Cardiac muscle cell (in vitro differentiated cells and primary cell): ENCODE measurements at regions not wholly inside any gene's neighbourhood (a gene's known extent, or its start where the extent isn't known, plus 50 kb on each side); places are given as distances from the start of the nearest gene placed in this dataset.

ENCODE experiments used
- DNase-seq, 2 donors: peaks; one replicate each; pipeline versions ENCODE4 v3.0.0 to v3.0.0-alpha.2; 2010 to 2017; ENCODE audit warnings: low read depth in 1 of 2, low spot score in 1 of 2
- H3K27ac ChIP-seq: fragments of 200-600 bp; sonication (generic); 2 replicates; pipeline ENCODE4 v1.5.1; 2016
- H3K27me3 ChIP-seq: fragments of 200-600 bp; sonication (generic); 2 replicates; pipeline ENCODE4 v1.6.0; 2016; ENCODE audit warnings: control low read depth
- H3K36me3 ChIP-seq: fragments of 200-600 bp; sonication (generic); 2 replicates; pipeline ENCODE4 v1.5.1; 2016; ENCODE audit warnings: control low read depth
- H3K4me1 ChIP-seq: fragments of 200-600 bp; sonication (generic); 2 replicates; pipeline ENCODE4 v1.8.1; 2017; ENCODE audit warnings: low read depth, mild to moderate bottlenecking, mixed run types
- H3K4me3 ChIP-seq: fragments of 200-600 bp; sonication (generic); 2 replicates; pipeline ENCODE4 v1.5.1; 2016; ENCODE audit warnings: mild to moderate bottlenecking
- H3K9me3 ChIP-seq: fragments of 200-600 bp; sonication (generic); 2 replicates; pipeline ENCODE4 v1.5.1; 2017; ENCODE audit warnings: low read depth, mild to moderate bottlenecking, control low read depth
- TF ChIP-seq, protein P1 (sequence below): IDR thresholded peaks from 2 replicates; pipeline ENCODE4 v1.5.1; 2012; ENCODE audit warnings: low read depth, mild to moderate bottlenecking, low read length

DNA sequence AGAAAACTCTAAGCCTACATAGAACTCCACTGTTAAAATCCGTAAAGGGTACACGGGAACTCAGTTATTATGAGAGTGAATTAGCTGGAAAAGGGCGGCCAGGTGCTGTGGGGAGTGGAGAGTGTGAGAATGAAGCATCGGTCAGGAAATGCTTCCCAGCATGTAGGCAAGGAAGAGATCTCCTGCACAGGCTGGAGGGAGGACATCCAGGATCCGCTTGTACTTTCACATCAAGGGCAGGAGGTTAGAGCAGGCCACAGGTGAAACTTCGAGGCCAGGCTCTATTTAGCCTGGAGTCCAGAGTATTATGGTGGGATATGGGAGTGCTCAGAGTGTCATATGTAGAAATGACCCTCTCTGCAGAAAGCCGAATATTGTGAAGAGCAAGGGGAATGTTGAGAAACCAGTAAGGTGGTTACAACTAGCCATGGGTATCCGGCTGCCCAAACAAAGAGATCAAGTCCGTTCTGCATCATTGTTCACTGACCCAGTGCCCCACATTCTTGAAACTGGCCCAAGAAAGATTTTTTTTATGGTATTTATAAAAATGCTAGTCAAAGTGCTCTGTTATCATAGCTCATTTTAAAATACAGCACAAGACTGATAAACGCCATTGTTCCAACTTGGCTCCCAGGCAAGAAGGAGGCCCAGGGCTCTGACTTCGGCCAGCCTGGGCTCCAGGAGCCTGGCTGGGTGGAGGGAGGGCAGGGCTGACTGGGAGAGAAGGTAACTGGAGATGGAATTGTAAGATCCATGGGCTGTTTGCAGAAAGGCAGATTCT is 79.4 kb upstream of the HIF1A start:
- DNase-seq: peak in 1 of 2 donors; percentile 89
- Histone ChIP-seq H3K27ac (no peak overlapping the region), H3K36me3 (no peaks in the 10 kb centered on the region), H3K4me3 (no peak overlapping the region), H3K27me3 (no peaks in the 10 kb centered on the region), H3K4me1 (peaks cover 3% of the 10 kb centered on the region), H3K9me3 (no peaks in the 10 kb centered on the region)
- TF ChIP-seq, protein P1, sequence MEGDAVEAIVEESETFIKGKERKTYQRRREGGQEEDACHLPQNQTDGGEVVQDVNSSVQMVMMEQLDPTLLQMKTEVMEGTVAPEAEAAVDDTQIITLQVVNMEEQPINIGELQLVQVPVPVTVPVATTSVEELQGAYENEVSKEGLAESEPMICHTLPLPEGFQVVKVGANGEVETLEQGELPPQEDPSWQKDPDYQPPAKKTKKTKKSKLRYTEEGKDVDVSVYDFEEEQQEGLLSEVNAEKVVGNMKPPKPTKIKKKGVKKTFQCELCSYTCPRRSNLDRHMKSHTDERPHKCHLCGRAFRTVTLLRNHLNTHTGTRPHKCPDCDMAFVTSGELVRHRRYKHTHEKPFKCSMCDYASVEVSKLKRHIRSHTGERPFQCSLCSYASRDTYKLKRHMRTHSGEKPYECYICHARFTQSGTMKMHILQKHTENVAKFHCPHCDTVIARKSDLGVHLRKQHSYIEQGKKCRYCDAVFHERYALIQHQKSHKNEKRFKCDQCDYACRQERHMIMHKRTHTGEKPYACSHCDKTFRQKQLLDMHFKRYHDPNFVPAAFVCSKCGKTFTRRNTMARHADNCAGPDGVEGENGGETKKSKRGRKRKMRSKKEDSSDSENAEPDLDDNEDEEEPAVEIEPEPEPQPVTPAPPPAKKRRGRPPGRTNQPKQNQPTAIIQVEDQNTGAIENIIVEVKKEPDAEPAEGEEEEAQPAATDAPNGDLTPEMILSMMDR: no peak

DNA sequence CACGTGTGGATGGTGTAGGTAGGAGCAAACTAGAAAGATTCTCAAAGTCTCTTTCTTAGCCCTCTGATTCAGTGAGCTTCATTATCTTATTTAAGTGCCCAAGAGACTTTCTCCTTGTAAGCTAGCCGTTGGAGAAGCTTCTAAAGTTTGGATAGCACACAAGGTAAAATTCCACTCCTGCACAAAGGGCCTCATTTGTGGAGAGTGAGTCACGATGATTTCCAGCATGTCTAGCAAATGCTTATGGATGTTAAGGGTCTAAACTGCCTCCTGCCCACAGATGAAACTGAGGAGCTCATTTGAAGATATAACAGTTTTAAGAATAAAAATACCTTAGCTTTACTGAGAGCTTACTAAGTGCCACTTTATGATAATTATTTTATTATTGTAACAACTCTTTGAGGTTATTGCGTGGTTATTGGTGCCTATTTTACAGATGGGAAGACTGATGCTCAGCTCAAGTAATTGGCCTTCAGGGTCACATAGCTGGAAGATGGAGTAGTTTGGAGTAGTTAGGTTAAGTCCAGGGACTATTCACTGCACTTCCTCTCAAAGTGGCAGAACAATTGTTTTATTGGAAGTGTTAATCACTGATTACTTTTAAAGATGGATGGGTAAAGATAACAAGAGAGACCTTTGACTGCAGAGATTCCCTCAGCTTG is 78.7 kb upstream of the HIF1A start:
- Histone ChIP-seq H3K27me3 (no peaks in the 10 kb centered on the region), H3K36me3 (no peaks in the 10 kb centered on the region), H3K27ac (no peak overlapping the region), H3K4me3 (no peak overlapping the region), H3K9me3 (no peaks in the 10 kb centered on the region), H3K4me1 (peaks cover 3% of the 10 kb centered on the region)
- DNase-seq: peak in 1 of 2 donors; percentile 83
- TF ChIP-seq, protein P1: no peak

DNA sequence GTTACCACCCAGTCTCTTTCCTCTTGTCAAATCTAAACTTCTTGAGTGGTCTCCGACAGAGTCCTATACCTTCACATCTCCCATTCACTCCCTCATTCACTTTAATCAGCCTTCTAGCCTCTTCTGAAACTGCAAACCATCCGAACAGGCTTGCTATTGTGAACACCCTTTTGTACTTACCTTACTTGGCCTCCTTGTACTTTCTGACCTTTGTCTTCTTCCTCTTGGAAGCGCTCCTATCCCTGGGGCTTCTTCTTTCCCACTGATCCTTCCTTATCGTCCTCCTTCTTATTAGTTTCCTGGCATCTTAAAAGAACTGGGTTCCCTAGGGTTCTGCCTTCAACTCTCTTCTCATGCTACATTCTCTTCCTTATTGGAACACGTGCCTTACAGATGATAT is 76.9 kb upstream of the HIF1A start:
- DNase-seq: peak in 1 of 2 donors; percentile 35
- Histone ChIP-seq H3K9me3 (no peaks in the 10 kb centered on the region), H3K4me1 (peaks cover 3% of the 10 kb centered on the region), H3K27me3 (no peaks in the 10 kb centered on the region), H3K27ac (no peak overlapping the region), H3K36me3 (no peaks in the 10 kb centered on the region), H3K4me3 (no peak overlapping the region)
- TF ChIP-seq, protein P1: no peak

DNA sequence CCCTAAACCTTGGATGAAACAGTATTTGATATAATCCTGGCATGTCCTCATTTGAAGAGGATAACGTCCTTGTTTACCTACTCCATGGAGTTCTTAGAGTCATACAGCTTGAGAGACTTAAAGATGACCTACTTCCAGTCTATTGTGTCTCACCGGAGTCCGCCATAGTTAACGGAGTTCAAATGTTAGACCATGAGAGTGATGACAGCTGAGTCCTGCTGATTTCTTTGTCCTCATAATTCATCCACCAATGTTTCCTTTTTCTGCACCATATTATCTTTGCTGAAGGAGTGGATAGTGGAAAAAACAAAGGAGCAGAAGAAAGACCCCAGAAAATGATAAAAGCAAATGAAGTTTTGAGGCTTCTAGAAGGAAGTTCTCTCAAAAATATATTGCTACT is 75.8 kb upstream of the HIF1A start:
- Histone ChIP-seq H3K4me3 (no peak overlapping the region), H3K27ac (no peak overlapping the region), H3K9me3 (no peaks in the 10 kb centered on the region), H3K36me3 (no peaks in the 10 kb centered on the region), H3K4me1 (peaks cover 3% of the 10 kb centered on the region), H3K27me3 (no peaks in the 10 kb centered on the region)
- TF ChIP-seq, protein P1: no peak
- no peak for DNase-seq

DNA sequence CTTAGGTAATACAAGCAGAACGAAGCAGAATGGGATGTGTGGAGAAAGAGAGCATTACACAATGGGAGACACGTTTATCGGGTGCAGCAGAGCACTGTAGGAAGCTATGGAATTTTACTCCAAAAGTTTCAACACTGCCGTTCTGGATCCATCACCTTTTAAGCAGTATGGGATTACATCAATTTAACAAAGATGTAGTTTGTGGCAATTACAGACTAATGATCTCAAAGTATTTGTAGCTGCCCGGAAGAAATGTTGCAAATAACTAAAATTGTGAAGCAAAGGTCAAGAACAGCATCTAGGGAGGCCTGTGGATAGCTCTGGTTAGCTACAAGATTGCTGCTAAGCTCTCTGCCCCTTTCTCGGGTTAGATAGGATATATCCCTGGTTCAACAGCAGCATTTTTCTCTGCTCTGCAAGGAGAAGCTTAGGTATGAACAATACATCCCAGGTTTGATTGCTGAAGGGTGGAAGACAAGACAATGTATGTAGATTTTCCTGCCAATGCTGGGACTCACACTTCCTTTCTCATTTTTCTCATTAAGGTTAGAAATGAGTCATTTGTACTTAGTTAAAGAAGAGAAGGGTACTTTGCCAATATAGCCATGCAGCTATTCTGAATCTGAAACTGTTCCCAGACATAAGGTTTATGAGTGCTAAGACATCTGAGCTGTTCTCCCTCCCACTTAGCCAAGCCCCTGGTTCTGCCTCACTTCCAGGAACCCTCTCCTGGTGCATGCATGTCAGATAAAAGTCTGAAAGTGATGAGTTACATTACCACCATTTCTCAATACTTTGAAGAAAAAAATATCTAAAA is 75.0 kb upstream of the HIF1A start:
- Histone ChIP-seq H3K27me3 (no peaks in the 10 kb centered on the region), H3K4me3 (no peak overlapping the region), H3K9me3 (no peaks in the 10 kb centered on the region), H3K36me3 (no peaks in the 10 kb centered on the region), H3K4me1 (peaks cover 3% of the 10 kb centered on the region), H3K27ac (no peak overlapping the region)
- TF ChIP-seq, protein P1: no peak
- DNase-seq: peak in 1 of 2 donors; percentile 98
